Activated CD8-positive, alpha-beta memory T cell treated with anti-CD3 and anti-CD28 coated beads, Interleukin-2, amount 50 U/mL, for 48 hours (primary cell): ENCODE measurements at regions not wholly inside any gene's neighbourhood (a gene's known extent, or its start where the extent isn't known, plus 50 kb on each side); places are given as distances from the start of the nearest gene placed in this dataset.

ENCODE experiments used
- DNase-seq: peaks from one replicate; pipeline ENCODE4 v3.0.0-alpha.2; 2020

GRCh38 chr10:8577686-8578085 is 523.2 kb downstream of the GATA3 start:
- DNase-seq: no peak

- DNase-seq: no peak
These were observed 527.2 kb downstream of the GATA3 start for GRCh38 chr10:8581521-8582225.

GRCh38 chr10:8583096-8583495 is 528.6 kb downstream of the GATA3 start:
- no peak for DNase-seq

- DNase-seq: no peak
These were observed 530.2 kb downstream of the GATA3 start for GRCh38 chr10:8584666-8585065.

GRCh38 chr10:8586504-8586903 is 532.0 kb downstream of the GATA3 start:
- no peak for DNase-seq

GRCh38 chr10:8588135-8588534 is 533.6 kb downstream of the GATA3 start:
- no peak for DNase-seq

- no peak for DNase-seq
These were observed 536.0 kb downstream of the GATA3 start for GRCh38 chr10:8590518-8590917.

- no peak for DNase-seq
These were observed 537.2 kb downstream of the GATA3 start for GRCh38 chr10:8591640-8592039.

- DNase-seq: no peak
These were observed 539.7 kb downstream of the GATA3 start for GRCh38 chr10:8594176-8594575.

GRCh38 chr10:8594711-8595110 is 540.2 kb downstream of the GATA3 start:
- DNase-seq: no peak

GRCh38 chr10:8595140-8595539 is 540.7 kb downstream of the GATA3 start:
- no peak for DNase-seq

GRCh38 chr10:8596929-8597472 is 542.5 kb downstream of the GATA3 start:
- DNase-seq: no peak

GRCh38 chr10:8600192-8600591 is 545.7 kb downstream of the GATA3 start:
- no peak for DNase-seq

GRCh38 chr10:8602821-8603220 is 548.3 kb downstream of the GATA3 start:
- no peak for DNase-seq

GRCh38 chr10:8614054-8614565 is 559.6 kb downstream of the GATA3 start:
- no peak for DNase-seq

- DNase-seq: no peak
These were observed 560.6 kb downstream of the GATA3 start for GRCh38 chr10:8615118-8615517.

GRCh38 chr10:8616166-8616565 is 561.7 kb downstream of the GATA3 start:
- no peak for DNase-seq

- no peak for DNase-seq
These were observed 563.3 kb downstream of the GATA3 start for GRCh38 chr10:8617792-8618191.

- DNase-seq: no peak
These were observed 564.3 kb downstream of the GATA3 start for GRCh38 chr10:8618834-8619233.

GRCh38 chr10:8628351-8628750 is 573.9 kb downstream of the GATA3 start:
- no peak for DNase-seq

GRCh38 chr10:8633909-8634308 is 579.4 kb downstream of the GATA3 start:
- DNase-seq: no peak

GRCh38 chr10:8636371-8636770 is 581.9 kb downstream of the GATA3 start:
- no peak for DNase-seq

- no peak for DNase-seq
These were observed 583.2 kb downstream of the GATA3 start for GRCh38 chr10:8637640-8638039.

- DNase-seq: no peak
These were observed 583.7 kb downstream of the GATA3 start for GRCh38 chr10:8638088-8638672.
